ENCODE measurements at regions not wholly inside any gene's neighbourhood (a gene's known extent, or its start where the extent isn't known, plus 50 kb on each side); places are given as distances from the start of the nearest gene placed in this dataset.

- H3K36me3 ChIP-seq, result no peaks in the 10 kb centered on the region
- 88 to 91% methylated on average over 2 of the region's 2 CpGs for WGBS, 2 donors
- peaks cover 0 to 8% (median 3%) of the 10 kb centered on the region in 4 donors for H3K9me3 ChIP-seq
- no peak overlapping the region for H3K4me3 ChIP-seq
- no peaks in the 10 kb centered on the region for H3K4me1 ChIP-seq
- H3K27ac ChIP-seq, result no peak overlapping the region
- H3K27me3 ChIP-seq, result no peaks in the 10 kb centered on the region
- DNase-seq, result no peak
- intact Hi-C loops (cut with DNase I), result no loop called here
- TF ChIP-seq EP300 (IDR thresholded peaks at IDR 0.05) (no peak), POLR2A (IDR thresholded peaks at IDR 0.05) (no peak), CTCF (IDR thresholded peaks at IDR 0.05) (no peak), POLR2AphosphoS5 (IDR thresholded peaks at IDR 0.05) (no peak)
These were observed 110.8 kb downstream of the NR4A2 start for GRCh38 chr2:156221703-156222102.

- intact Hi-C loops (cut with DNase I), result no loop called here
- WGBS, 2 donors, result 86 to 87% methylated on average over 4 of the region's 4 CpGs
These were observed 112.9 kb downstream of the NR4A2 start for GRCh38 chr2:156219491-156220100.

GRCh38 chr2:156215656-156216055 is 116.9 kb downstream of the NR4A2 start:
- WGBS, 2 donors, result 85 to 88% methylated on average over 2 of the region's 2 CpGs
- no peak overlapping the region for H3K27ac ChIP-seq
- no peaks in the 10 kb centered on the region for H3K27me3 ChIP-seq
- H3K4me3 ChIP-seq, result no peak overlapping the region
- H3K4me1 ChIP-seq, result no peaks in the 10 kb centered on the region
- DNase-seq, result no peak
- TF ChIP-seq POLR2A (IDR thresholded peaks at IDR 0.05) (no peak), POLR2AphosphoS5 (IDR thresholded peaks at IDR 0.05) (no peak), EP300 (IDR thresholded peaks at IDR 0.05) (no peak), CTCF (IDR thresholded peaks at IDR 0.05) (no peak)
- H3K36me3 ChIP-seq, result no peaks in the 10 kb centered on the region
- H3K9me3 ChIP-seq, result no peaks in the 10 kb centered on the region
- intact Hi-C loops (cut with DNase I), result no loop called here

More at GRCh38 chr2:156219491-156220100, 112.9 kb downstream of the NR4A2 start:
- no peaks in the 10 kb centered on the region for H3K36me3 ChIP-seq
- H3K27ac ChIP-seq, result no peak overlapping the region
- no peak overlapping the region for H3K4me3 ChIP-seq
- H3K9me3 ChIP-seq, result peaks cover 0 to 8% (median 3%) of the 10 kb centered on the region in 4 donors
- H3K27me3 ChIP-seq, result no peaks in the 10 kb centered on the region
- no peaks in the 10 kb centered on the region for H3K4me1 ChIP-seq
- no peak for DNase-seq
- TF ChIP-seq POLR2AphosphoS5 (IDR thresholded peaks at IDR 0.05), result no peak
- no peak for TF ChIP-seq CTCF (IDR thresholded peaks at IDR 0.05)
- TF ChIP-seq EP300 (IDR thresholded peaks at IDR 0.05), result no peak
- TF ChIP-seq POLR2A (IDR thresholded peaks at IDR 0.05), result no peak

- TF ChIP-seq EP300 (IDR thresholded peaks at IDR 0.05), result no peak
- no peak for TF ChIP-seq POLR2AphosphoS5 (IDR thresholded peaks at IDR 0.05)
- no peak for TF ChIP-seq POLR2A (IDR thresholded peaks at IDR 0.05)
- no peak for TF ChIP-seq CTCF (IDR thresholded peaks at IDR 0.05)
- no peaks in the 10 kb centered on the region for H3K27me3 ChIP-seq
- H3K4me1 ChIP-seq, result no peaks in the 10 kb centered on the region
- intact Hi-C loops (cut with DNase I), result no loop called here
- no peaks in the 10 kb centered on the region for H3K9me3 ChIP-seq
- no peak overlapping the region for H3K4me3 ChIP-seq
- no peaks in the 10 kb centered on the region for H3K36me3 ChIP-seq
- no peak overlapping the region for H3K27ac ChIP-seq
- DNase-seq, result no peak
These were observed 121.2 kb downstream of the NR4A2 start for GRCh38 chr2:156211318-156211717.

GRCh38 chr2:156206355-156206754 is 126.2 kb downstream of the NR4A2 start:
- H3K36me3 ChIP-seq, result no peaks in the 10 kb centered on the region
- no peak for DNase-seq
- H3K27ac ChIP-seq, result no peak overlapping the region
- H3K9me3 ChIP-seq, result no peaks in the 10 kb centered on the region
- no peak for TF ChIP-seq EP300 (IDR thresholded peaks at IDR 0.05)
- H3K4me1 ChIP-seq, result no peaks in the 10 kb centered on the region
- no peak overlapping the region for H3K4me3 ChIP-seq
- intact Hi-C loops (cut with DNase I), result no loop called here
- H3K27me3 ChIP-seq, result no peaks in the 10 kb centered on the region
- WGBS, 2 donors, result 69 to 76% methylated on average over 2 of the region's 2 CpGs

Measured in sigmoid colon (tissue), 6 donors.